H1 (cell line): ENCODE measurements at regions not wholly inside any gene's neighbourhood (a gene's known extent, or its start where the extent isn't known, plus 50 kb on each side); places are given as distances from the start of the nearest gene placed in this dataset.

Experiments used
- CTCF ChIA-PET: fragments of 300-600 bp; sonication (Branson Sonifier 250); formaldehyde crosslinking; loops from one replicate; lab custom pipeline; 2021; ENCODE audit not compliant: partially characterized antibody; lab: Charles Lee
- POLR2A ChIA-PET: fragments of 300-600 bp; sonication (Branson Sonifier 250); formaldehyde crosslinking; loops from one replicate; lab custom pipeline; 2021; ENCODE audit warnings: inconsistent platforms; ENCODE audit not compliant: partially characterized antibody; lab: Charles Lee
- DNase-seq, 2 experiments: peaks; one replicate each; pipeline versions ENCODE4 v3.0.0 to v3.0.0-alpha.2; 2010 to 2022; ENCODE audit warnings: low spot score in 2 of 2, low read depth in 1 of 2, mixed read lengths in 1 of 2
- FAIRE-seq: peaks from 2 replicates; lab custom pipeline; 2011; peaks lifted over from hg19 to GRCh38; lab: Jason Lieb, UNC
- H2AFZ ChIP-seq: 2 replicates; pipeline ENCODE4 v1.8.1; 2012; ENCODE audit warnings: low read length, inconsistent platforms
- H2AK5ac ChIP-seq: 2 replicates; pipeline ENCODE4 v1.6.1; 2013; ENCODE audit warnings: low read depth, low read length
- H2BK120ac ChIP-seq: replicated peaks from 2 replicates; pipeline ENCODE3; 2013; ENCODE audit warnings: low read depth, low read length, inconsistent platforms
- H2BK12ac ChIP-seq: 2 replicates; pipeline ENCODE4 v1.6.1; 2013; ENCODE audit warnings: low read depth, low read length
- H2BK15ac ChIP-seq: 2 replicates; pipeline ENCODE4 v1.6.1; 2013; ENCODE audit warnings: low read length
- H2BK20ac ChIP-seq: 2 replicates; pipeline ENCODE4 v1.6.1; 2013; ENCODE audit warnings: low read length
- H2BK5ac ChIP-seq: 2 replicates; pipeline ENCODE4 v1.6.1; 2013; ENCODE audit warnings: low read depth, low read length
- H3K14ac ChIP-seq: 2 replicates; pipeline ENCODE4 v1.6.1; 2013; ENCODE audit warnings: inconsistent platforms; ENCODE audit not compliant: insufficient read length
- H3K18ac ChIP-seq: 2 replicates; pipeline ENCODE4 v1.6.1; 2013; ENCODE audit warnings: low read length; ENCODE audit errors: extremely low read depth
- H3K23ac ChIP-seq: 2 replicates; pipeline ENCODE4 v1.6.1; 2013; ENCODE audit warnings: inconsistent platforms; ENCODE audit not compliant: insufficient read length
- H3K23me2 ChIP-seq: 2 replicates; pipeline ENCODE4 v1.6.1; 2013; ENCODE audit warnings: low read depth, low read length
- H3K27ac ChIP-seq: 2 replicates; pipeline ENCODE4 v1.6.1; 2011; ENCODE audit warnings: low read depth, low read length, inconsistent platforms
- H3K27me3 ChIP-seq, 4 experiments: replicated peaks in 1 of 4; 1 replicate in 1 of 4; 2 replicates in 3 of 4; pipeline versions ENCODE4 v1.6.1 to v1.8.1; 2011 to 2013; ENCODE audit warnings: low read length in 3 of 4, mild to moderate bottlenecking in 3 of 4, inconsistent platforms in 2 of 4, mixed read lengths in 2 of 4, moderate library complexity in 1 of 4; ENCODE audit not compliant: control insufficient read depth in 3 of 4, insufficient read depth in 3 of 4; ENCODE audit errors: extremely low read depth in 1 of 4
- H3K36me3 ChIP-seq, 4 experiments: 2 replicates each; pipeline versions ENCODE4 v1.6.1 to v1.8.1; 2011 to 2013; ENCODE audit warnings: mild to moderate bottlenecking in 4 of 4, low read length in 3 of 4, moderate library complexity in 2 of 4, control low read depth in 1 of 4, inconsistent platforms in 1 of 4; ENCODE audit not compliant: insufficient read depth in 4 of 4, control insufficient read depth in 2 of 4
- H3K4ac ChIP-seq: replicated peaks from 2 replicates; pipeline ENCODE3; 2013; ENCODE audit warnings: low read length, low read depth, mixed read lengths, inconsistent platforms; ENCODE audit not compliant: insufficient read length
- H3K4me1 ChIP-seq, 4 experiments: replicated peaks in 1 of 4; 1 replicate in 1 of 4; 2 replicates in 3 of 4; pipeline versions ENCODE4 v1.6.1 to v1.8.1; 2011 to 2013; ENCODE audit warnings: low read length in 3 of 4, inconsistent platforms in 2 of 4, mixed read lengths in 1 of 4; ENCODE audit not compliant: insufficient read depth in 4 of 4, control insufficient read depth in 3 of 4
- H3K4me2 ChIP-seq, 2 experiments: 2 replicates each; pipeline versions ENCODE4 v1.6.1 to v1.8.1; 2011 to 2013; ENCODE audit warnings: low read depth in 2 of 2, low read length in 2 of 2, control low read depth in 1 of 2, inconsistent platforms in 1 of 2, mild to moderate bottlenecking in 1 of 2; ENCODE audit not compliant: insufficient read depth in 1 of 2
- H3K4me3 ChIP-seq, 4 experiments: fragments of 200-600, 300-600 bp in 1 of 4; sonication (generic), shearing (Covaris generic), sonication (Bioruptor Twin) in 1 of 4; 2 replicates each; pipeline versions ENCODE4 v1.5.1 to v1.8.1; 2011 to 2016; ENCODE audit warnings: low read length in 4 of 4, low read depth in 3 of 4, control low read depth in 2 of 4, inconsistent platforms in 2 of 4, mild to moderate bottlenecking in 2 of 4, mixed read lengths in 1 of 4, moderate library complexity in 1 of 4; ENCODE audit not compliant: insufficient read depth in 2 of 4; ENCODE audit errors: extremely low read depth in 1 of 4
- H3K56ac ChIP-seq: replicated peaks from 2 replicates; pipeline ENCODE3; 2013; ENCODE audit warnings: low read depth, mild to moderate bottlenecking, mixed read lengths, low read length, inconsistent platforms; ENCODE audit not compliant: insufficient read length
- H3K79me1 ChIP-seq: 2 replicates; pipeline ENCODE4 v1.6.1; 2013; ENCODE audit warnings: low read depth, low read length, control low read depth
- H3K79me2 ChIP-seq, 2 experiments: 2 replicates each; pipeline versions ENCODE4 v1.6.1 to v1.8.1; 2012 to 2013; ENCODE audit warnings: low read length in 2 of 2, mild to moderate bottlenecking in 2 of 2, inconsistent platforms in 1 of 2; ENCODE audit not compliant: insufficient read depth in 2 of 2, control insufficient read depth in 1 of 2
- H3K9ac ChIP-seq, 4 experiments: replicated peaks in 1 of 4; 1 replicate in 1 of 4; 2 replicates in 3 of 4; pipeline versions ENCODE4 v1.6.1 to v1.8.1; 2011 to 2013; ENCODE audit warnings: low read depth in 3 of 4, low read length in 3 of 4, control low read depth in 2 of 4, mild to moderate bottlenecking in 2 of 4, moderate library complexity in 2 of 4, inconsistent platforms in 1 of 4; ENCODE audit errors: extremely low read depth in 1 of 4
- H3K9me3 ChIP-seq, 2 experiments: 2 replicates each; pipeline versions ENCODE4 v1.6.1 to v1.8.1; 2012 to 2013; ENCODE audit warnings: mild to moderate bottlenecking in 2 of 2, moderate library complexity in 2 of 2, control low read depth in 1 of 2, inconsistent platforms in 1 of 2, low read depth in 1 of 2, low read length in 1 of 2, mixed read lengths in 1 of 2; ENCODE audit not compliant: insufficient read depth in 2 of 2
- H4K20me1 ChIP-seq, 2 experiments: replicated peaks in 1 of 2; 2 replicates each; pipeline versions ENCODE3 to v1.8.1; 2011 to 2013; ENCODE audit warnings: inconsistent platforms in 2 of 2, low read length in 2 of 2, mild to moderate bottlenecking in 1 of 2; ENCODE audit not compliant: insufficient read depth in 2 of 2, control insufficient read depth in 1 of 2
- H4K5ac ChIP-seq: 2 replicates; pipeline ENCODE4 v1.6.1; 2013; ENCODE audit warnings: low read length, low read depth, mixed read lengths, inconsistent platforms; ENCODE audit not compliant: insufficient read length
- H4K8ac ChIP-seq: 2 replicates; pipeline ENCODE4 v1.8.0; 2013; ENCODE audit warnings: mild to moderate bottlenecking, moderate library complexity, low read length, inconsistent platforms; ENCODE audit not compliant: insufficient read depth; ENCODE audit errors: extremely low read depth
- H4K91ac ChIP-seq: replicated peaks from 2 replicates; pipeline ENCODE3; 2013; ENCODE audit warnings: low read length, mixed read lengths, inconsistent platforms; ENCODE audit not compliant: insufficient read length
- BRCA1 ChIP-seq: IDR thresholded peaks from 2 replicates; pipeline ENCODE4 v1.6.1; 2012; ENCODE audit warnings: low read depth, low read length, improper control_type of control experiment
- CHD2 ChIP-seq: IDR thresholded peaks from 2 replicates; pipeline ENCODE4 v1.6.1; 2012; ENCODE audit warnings: low read length, improper control_type of control experiment
- FOSL1 ChIP-seq: IDR thresholded peaks from 2 replicates; pipeline ENCODE4 v1.6.1; 2011; ENCODE audit warnings: mild to moderate bottlenecking, low read depth, low read length, moderate library complexity; ENCODE audit not compliant: insufficient read depth
- POLR2A ChIP-seq, 2 experiments: IDR thresholded peaks; 1 replicate in 1 of 2; 2 replicates in 1 of 2; pipeline ENCODE4 v1.6.1; 2011; ENCODE audit warnings: low read depth in 2 of 2, low read length in 2 of 2, mild to moderate bottlenecking in 2 of 2; ENCODE audit errors: control extremely low read depth in 1 of 2
- TCF12 ChIP-seq: IDR thresholded peaks from 2 replicates; pipeline ENCODE4 v1.6.1; 2011; ENCODE audit warnings: low read depth, mild to moderate bottlenecking, low read length
- WGBS, 2 experiments: shearing (Covaris generic) in 1 of 2; methylation state at CpG; one replicate each; pipeline versions ENCODE4 v1.1.6 to v1.1.7; 2013 to 2015; ENCODE audit warnings: low lambda C conversion rate in 2 of 2, mixed read lengths in 2 of 2, inconsistent platforms in 1 of 2, low coverage in 1 of 2, missing lambda C conversion rate in 1 of 2; ENCODE audit not compliant: insufficient replicate concordance in 2 of 2, insufficient coverage in 1 of 2, insufficient read length in 1 of 2; ENCODE audit errors: extremely low coverage in 1 of 2, missing lambda C conversion rate in 1 of 2; 5-methylcytosine and 5-hydroxymethylcytosine counted together

- Histone ChIP-seq H2BK5ac (no peak overlapping the region), H3K4me1 (peaks cover 0 to 2% (median 0%) of the 10 kb centered on the region in 4 experiments; a peak in 1 of 7 replicates), H3K4ac (no peak overlapping the region), H3K9me3 (no peaks in the 10 kb centered on the region), H2BK12ac (no peak overlapping the region), H4K8ac (no peak overlapping the region; the same call in 1 of the 2 replicates), H2BK15ac (no peak overlapping the region), H2BK120ac (no peak overlapping the region), H3K79me1 (no peaks in the 10 kb centered on the region), H3K4me2 (no peak overlapping the region), H3K79me2 (no peaks in the 10 kb centered on the region), H4K91ac (no peak overlapping the region), H4K5ac (no peak overlapping the region), H3K14ac (no peak overlapping the region), H3K56ac (no peak overlapping the region), H3K23ac (no peak overlapping the region), H2AK5ac (no peak overlapping the region), H3K36me3 (no peaks in the 10 kb centered on the region), H3K23me2 (peaks cover 4% of the 10 kb centered on the region; the same call in 1 of the 2 replicates), H3K27ac (no peak overlapping the region), H3K27me3 (0 out of 7 replicates have a peak, but pooled peaks cover 0 to 2% (median 0%) of the 10 kb centered on the region in 4 experiments), H3K18ac (no peak overlapping the region), H3K9ac (no peak overlapping the region), H2AFZ (no peak overlapping the region; the same call in 1 of the 2 replicates), H3K4me3 (no peak overlapping the region), H4K20me1 (no peaks in the 10 kb centered on the region), H2BK20ac (no peak overlapping the region)
- ChIA-PET CTCF (interaction anchor here (0.7 to 1.2 kb wide), 2 partner anchors 14 to 48 kb away, joined by 3 to 4 read pairs; no protein-coding TSS in a partner anchor), POLR2A (interaction anchor here (1.2 kb wide), 1 partner anchor 8 kb away, joined by 3 read pairs; no protein-coding TSS in a partner anchor)
- TF ChIP-seq CHD2, result no peak
- TF ChIP-seq BRCA1, result no peak
- TF ChIP-seq FOSL1, result no peak
- TF ChIP-seq POLR2A (IDR thresholded peaks at IDR 0.05; ENCODE audit: control extremely low read depth in 1 of 2, low read depth in 2 of 2, low read length in 2 of 2), result no peak
- TF ChIP-seq TCF12, result no peak
- 92% methylated on average over 23 of the region's 26 CpGs; no CpG with 5 or more reads in 1 of the 2 experiments for WGBS, 2 experiments
- DNase-seq, result no peak
- no peak for FAIRE-seq
Measured at GRCh38 chr22:48209473-48210197, 1447.2 kb downstream of the TBC1D22A start.
